AG04450 (cell line): ENCODE measurements at regions not wholly inside any gene's neighbourhood (a gene's known extent, or its start where the extent isn't known, plus 50 kb on each side); places are given as distances from the start of the nearest gene placed in this dataset.

ENCODE experiments used
- CTCF ChIA-PET: fragments of 300-600, 350-600 bp; formaldehyde crosslinking; extraction: SDS; loops from one replicate; lab custom pipeline; 2022; ENCODE audit warnings: antibody characterized with exemption, inconsistent platforms; lab: Charles Lee
- POLR2A ChIA-PET: fragments of 350-600 bp; formaldehyde crosslinking; extraction: SDS; loops from one replicate; lab custom pipeline; 2021; ENCODE audit warnings: antibody characterized with exemption, inconsistent platforms; lab: Yijun Ruan, JAX
- DNase-seq: peaks from one replicate; pipeline ENCODE4 v3.0.0-alpha.2; 2011; ENCODE audit warnings: low read depth, low spot score
- H3K27ac ChIP-seq: one replicate; pipeline ENCODE4 v1.5.1; 2012; ENCODE audit warnings: low read depth, low read length, control low read depth
- H3K27me3 ChIP-seq: one replicate; pipeline ENCODE4 v1.6.0; 2012; ENCODE audit warnings: low read length; ENCODE audit not compliant: control insufficient read depth, insufficient read depth
- H3K4me3 ChIP-seq: 2 replicates; pipeline ENCODE4 v1.5.1; 2011; ENCODE audit warnings: mild to moderate bottlenecking, low read depth, low read length, control low read depth
- H3K9me3 ChIP-seq: 2 replicates; pipeline ENCODE4 v1.5.1; 2012; ENCODE audit warnings: low read length; ENCODE audit not compliant: control insufficient read depth, insufficient read depth
- TF ChIP-seq, protein P1 (sequence below): IDR thresholded peaks from 2 replicates; pipeline ENCODE4 v1.5.1; 2011; ENCODE audit warnings: low read depth, low read length, control low read depth, inconsistent platforms

DNA sequence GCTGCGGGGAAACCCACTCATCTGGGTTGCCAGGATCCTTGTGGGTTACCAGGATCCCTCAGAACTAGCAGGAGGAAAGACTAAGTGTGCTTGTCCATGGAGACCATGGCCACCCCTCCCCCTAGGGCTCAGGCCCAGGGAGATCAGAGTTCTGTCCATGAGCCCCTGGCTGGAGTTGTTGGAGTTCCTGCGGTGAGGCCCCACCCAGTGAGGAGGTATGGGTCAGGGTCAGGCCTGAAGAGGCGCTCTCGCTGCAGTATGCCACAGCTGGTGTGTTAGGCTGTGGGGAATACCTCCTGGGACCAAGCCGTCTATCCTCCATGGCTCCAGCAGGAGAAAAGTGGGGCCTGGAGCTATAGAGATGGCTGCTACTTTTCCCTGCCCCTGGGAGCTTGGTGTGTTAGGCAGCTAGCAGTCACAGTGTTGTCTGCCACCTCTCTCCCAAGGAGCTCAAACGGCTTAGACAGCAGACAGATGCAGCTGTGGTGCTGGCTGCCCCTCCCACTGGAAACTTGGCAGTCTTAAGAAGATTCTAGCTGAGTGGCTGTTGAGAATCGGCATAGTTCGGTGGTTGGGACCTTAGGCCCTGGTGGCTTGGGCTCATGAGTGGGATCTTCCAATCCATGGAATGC, 240.3 kb upstream of the CELF4 start:
- H3K27ac ChIP-seq: no peak overlapping the region
- H3K4me3 ChIP-seq: no peak overlapping the region
- no peaks in the 10 kb centered on the region for H3K27me3 ChIP-seq
- ChIA-PET POLR2A (no interaction called here), CTCF (no interaction called here)
- H3K9me3 ChIP-seq: peaks cover 19% of the 10 kb centered on the region
- no peak for DNase-seq
- TF ChIP-seq, protein P1, sequence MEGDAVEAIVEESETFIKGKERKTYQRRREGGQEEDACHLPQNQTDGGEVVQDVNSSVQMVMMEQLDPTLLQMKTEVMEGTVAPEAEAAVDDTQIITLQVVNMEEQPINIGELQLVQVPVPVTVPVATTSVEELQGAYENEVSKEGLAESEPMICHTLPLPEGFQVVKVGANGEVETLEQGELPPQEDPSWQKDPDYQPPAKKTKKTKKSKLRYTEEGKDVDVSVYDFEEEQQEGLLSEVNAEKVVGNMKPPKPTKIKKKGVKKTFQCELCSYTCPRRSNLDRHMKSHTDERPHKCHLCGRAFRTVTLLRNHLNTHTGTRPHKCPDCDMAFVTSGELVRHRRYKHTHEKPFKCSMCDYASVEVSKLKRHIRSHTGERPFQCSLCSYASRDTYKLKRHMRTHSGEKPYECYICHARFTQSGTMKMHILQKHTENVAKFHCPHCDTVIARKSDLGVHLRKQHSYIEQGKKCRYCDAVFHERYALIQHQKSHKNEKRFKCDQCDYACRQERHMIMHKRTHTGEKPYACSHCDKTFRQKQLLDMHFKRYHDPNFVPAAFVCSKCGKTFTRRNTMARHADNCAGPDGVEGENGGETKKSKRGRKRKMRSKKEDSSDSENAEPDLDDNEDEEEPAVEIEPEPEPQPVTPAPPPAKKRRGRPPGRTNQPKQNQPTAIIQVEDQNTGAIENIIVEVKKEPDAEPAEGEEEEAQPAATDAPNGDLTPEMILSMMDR: no peak

DNA sequence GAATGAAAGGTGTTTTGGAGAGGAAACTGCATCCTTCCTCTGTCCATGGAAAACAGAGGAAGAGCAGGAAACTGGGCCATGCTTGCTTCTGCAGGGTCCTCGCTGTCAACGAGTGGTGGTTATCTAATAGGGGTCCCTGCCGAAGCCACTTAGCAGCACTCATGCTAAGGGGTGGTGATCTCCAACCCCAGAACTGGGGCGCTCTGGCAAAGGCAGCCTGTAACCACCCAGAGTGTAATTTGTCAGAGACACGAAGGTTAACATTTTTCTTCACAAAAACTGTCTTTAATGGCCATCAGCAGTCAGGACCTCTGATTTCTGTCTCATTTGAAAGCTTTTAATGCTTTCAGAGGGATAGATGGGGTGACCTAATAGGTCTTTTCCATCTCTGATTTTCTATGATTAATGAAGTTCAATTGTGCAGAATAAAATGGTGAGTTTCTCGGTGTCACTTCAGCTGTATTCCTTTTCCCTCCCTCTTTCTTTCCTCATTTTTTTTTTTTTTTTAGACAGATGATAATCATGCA, 231.3 kb upstream of the CELF4 start:
- TF ChIP-seq, protein P1: no peak
- DNase-seq: no peak
- no peak overlapping the region for H3K27ac ChIP-seq
- no peak overlapping the region for H3K4me3 ChIP-seq
- H3K27me3 ChIP-seq: no peaks in the 10 kb centered on the region
- ChIA-PET CTCF (interaction anchor here (0.6 kb wide), 1 partner anchor 47 kb away, joined by 12 read pairs; no protein-coding TSS in a partner anchor), POLR2A (no interaction called here)
- peaks cover 26% of the 10 kb centered on the region for H3K9me3 ChIP-seq

GRCh38 chr18:37787452-37787851, 221.9 kb upstream of the CELF4 start:
- Histone ChIP-seq H3K27ac (no peak overlapping the region), H3K27me3 (no peaks in the 10 kb centered on the region), H3K4me3 (no peak overlapping the region), H3K9me3 (no peaks in the 10 kb centered on the region; the same call in 1 of the 2 replicates)
- TF ChIP-seq, protein P1: no peak
- DNase-seq: no peak
- ChIA-PET POLR2A (no interaction called here), CTCF (no interaction called here)

DNA sequence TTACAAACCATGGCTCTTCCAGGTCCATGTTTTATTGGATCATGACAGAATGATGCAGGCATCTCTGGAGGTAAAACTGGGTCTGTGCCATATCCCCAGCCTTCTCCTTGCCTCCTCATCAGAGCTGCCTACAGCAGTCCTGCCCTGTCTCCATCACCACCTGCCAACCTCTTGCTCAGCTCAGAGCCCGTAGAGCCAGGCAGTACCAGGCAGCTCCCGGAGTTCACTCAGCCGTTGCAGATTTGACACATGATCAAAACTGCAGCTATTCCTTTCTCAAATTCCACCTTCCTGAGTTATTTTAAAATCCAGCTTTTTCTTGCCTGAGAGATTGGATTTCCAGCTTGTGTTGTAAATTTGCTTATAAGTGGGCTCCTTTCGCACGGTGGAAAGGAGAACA, 218.2 kb upstream of the CELF4 start:
- Histone ChIP-seq H3K4me3 (no peak overlapping the region), H3K27ac (no peak overlapping the region), H3K9me3 (peaks cover 9% of the 10 kb centered on the region), H3K27me3 (no peaks in the 10 kb centered on the region)
- ChIA-PET CTCF (no interaction called here), POLR2A (no interaction called here)
- DNase-seq: no peak
- TF ChIP-seq, protein P1: no peak

GRCh38 chr18:37779220-37779619, 213.6 kb upstream of the CELF4 start:
- H3K27me3 ChIP-seq: no peaks in the 10 kb centered on the region
- TF ChIP-seq, protein P1: no peak
- peaks cover 39% of the 10 kb centered on the region for H3K9me3 ChIP-seq
- no peak overlapping the region for H3K4me3 ChIP-seq
- CTCF ChIA-PET: interaction anchor here (1.0 kb wide), 1 partner anchor 410 kb away, joined by 3 read pairs; no protein-coding TSS in a partner anchor
- POLR2A ChIA-PET: no interaction called here
- DNase-seq: no peak
- H3K27ac ChIP-seq: no peak overlapping the region
